Muscle of back (tissue), 3 donors: ENCODE measurements at regions not wholly inside any gene's neighbourhood (a gene's known extent, or its start where the extent isn't known, plus 50 kb on each side); places are given as distances from the start of the nearest gene placed in this dataset.

Source experiments
- DNase-seq, 3 donors: peaks; one replicate each; pipeline versions ENCODE4 v3.0.0 to v3.0.0-alpha.2; 2013

DNA sequence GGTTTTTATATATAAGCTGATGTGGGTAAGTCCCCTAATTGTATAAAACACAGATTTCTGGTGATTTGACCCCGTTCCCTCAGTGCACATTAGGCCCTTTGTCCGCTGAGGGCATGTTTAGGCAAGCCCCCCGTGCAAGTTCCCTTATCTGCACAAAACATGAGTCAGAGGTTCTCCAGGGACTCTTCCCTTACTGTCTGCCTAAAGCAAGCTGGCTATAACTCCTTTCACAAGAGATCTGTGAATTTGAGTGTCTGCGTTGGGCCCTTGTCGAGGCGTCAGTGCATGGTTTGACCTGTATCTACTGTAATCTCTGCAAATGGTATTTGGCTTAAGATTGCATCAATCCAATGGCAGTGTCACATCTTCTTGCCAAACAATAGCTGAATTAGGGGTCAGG, 712.8 kb downstream of the CDH8 start:
- DNase-seq, result no peak

DNA sequence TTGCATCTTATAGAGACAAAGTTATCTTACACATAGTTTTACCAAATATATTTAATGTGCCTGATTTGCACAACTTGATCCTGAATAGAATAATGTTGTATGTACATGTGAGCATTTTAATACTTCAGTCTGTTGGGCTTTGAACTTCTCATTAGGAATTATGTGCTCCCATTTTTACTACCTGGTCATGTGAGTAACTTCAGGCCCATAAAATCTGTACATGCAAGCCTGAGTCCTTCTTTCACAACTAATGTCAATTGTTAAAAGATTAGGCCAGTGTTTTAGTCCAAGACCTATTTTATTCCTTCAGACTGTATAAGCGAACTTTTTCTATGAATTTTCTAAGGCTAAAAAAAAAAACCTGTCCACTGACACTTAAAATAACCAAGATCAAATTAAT, 715.4 kb downstream of the CDH8 start:
- no peak for DNase-seq

DNA sequence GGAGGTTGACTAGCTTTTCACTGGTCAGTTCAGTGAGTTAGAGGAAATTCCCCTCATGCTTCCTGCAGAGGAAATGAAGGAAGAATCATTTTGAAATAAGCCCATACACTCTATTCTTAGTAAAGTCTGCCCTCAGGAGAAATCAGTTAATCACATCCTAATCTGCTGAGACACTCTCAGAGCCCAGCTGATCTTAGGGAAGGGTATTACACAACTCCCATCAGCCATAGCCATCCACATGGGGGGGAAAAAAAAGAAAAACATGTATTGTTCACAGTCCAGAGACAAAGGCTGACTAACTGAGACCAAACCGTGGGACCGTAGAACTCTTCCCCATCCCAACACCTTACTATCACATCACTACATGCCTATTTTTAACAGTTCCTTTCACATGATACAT, 722.3 kb downstream of the CDH8 start:
- no peak for DNase-seq

DNA sequence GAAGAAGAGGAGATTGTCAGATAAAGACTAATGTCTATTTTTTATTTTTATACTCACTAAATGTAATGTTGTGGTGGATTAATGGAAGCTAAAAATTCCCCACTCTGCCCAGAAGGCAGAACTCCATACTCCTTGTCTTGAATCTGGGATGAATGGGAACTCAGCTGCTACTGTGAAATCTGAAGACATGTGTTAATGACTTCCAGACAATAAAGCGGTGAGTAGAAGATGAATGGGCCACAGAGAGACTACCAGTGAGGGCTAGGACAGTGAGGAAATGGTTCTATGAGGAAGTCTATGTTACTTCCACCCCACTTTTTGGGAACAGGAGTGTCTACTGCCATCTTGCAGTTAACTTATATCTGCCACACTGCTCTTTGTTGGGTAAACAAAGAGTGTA, 726.9 kb downstream of the CDH8 start:
- no peak for DNase-seq

DNA sequence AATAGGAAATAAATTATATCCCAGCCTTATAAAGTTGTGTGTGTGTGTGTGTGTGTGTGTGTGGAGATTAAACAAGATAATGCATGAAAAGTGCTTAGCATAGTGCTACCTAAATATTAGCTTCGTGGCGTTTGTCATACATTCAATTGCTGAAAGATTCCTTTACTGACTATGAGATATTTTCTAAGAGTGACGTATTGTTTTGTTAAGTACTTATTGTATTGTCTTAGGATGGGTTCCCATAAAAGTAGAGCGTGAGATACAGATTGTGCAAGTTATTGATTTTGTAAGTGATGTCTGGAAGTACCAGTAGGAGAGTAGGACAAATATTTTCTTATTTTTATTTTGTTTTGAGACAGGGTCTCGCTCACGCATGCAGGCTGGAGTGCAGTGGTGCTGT, 730.0 kb downstream of the CDH8 start:
- DNase-seq, result no peak

DNA sequence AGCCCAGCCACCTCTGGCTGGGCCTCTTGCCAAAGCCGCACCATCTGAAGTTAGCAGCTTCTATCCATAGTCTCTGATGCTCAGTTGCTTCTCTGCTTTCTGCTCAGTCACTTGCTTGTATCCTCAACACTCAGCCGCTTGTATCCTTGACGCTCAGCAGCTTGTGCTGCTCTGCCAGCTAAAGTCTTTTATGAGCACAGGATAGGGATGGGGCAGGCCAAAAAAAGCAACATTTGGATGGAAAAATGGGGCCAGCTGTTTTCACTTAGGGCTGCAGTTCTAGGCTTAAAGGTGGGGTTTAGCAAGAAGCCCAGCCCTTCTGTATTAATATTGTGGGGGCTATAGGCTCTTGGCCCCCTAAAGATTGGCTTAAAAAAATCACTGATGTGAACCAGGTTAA, 739.4 kb downstream of the CDH8 start:
- peak in 2 of 3 donors; percentile 20 to 33 for DNase-seq

DNA sequence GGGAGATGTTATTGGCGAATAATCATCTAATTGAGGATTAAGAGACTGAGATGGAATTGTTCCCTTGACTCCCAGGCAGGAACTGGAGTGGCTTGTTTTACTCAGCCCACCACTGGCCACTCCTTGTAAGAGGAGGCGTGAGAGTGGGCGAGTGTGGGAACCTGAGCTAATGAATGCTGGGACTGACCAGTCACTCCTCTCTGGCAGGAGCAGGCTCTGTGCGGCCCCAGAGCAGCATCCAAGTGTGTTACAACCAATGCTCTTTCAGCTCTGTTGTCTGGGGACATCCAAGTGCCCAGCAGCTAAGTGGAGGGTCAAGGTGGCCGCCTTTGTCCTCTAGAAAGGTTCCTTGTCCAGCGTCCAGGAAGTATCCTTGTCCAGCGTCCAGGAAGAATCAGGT, 739.9 kb downstream of the CDH8 start:
- DNase-seq, result no peak

DNA sequence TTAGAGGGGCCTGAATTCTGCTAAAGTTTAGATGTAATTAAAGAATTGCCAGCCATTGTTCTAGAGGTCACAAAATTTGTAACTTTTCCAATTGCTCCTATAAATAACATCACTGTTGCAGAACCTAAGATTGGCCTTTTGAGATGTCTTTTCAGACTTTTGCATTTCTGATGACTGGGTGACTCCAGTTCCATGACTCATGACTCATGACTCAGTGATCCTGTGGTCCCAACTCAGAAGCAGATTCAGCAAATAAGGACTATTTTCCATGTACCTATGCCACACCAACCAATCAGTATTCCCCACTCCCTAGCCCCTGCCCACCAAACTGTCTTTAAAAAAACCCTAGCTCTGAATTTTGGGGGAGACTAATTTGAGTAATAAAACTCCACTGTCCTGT, 740.9 kb downstream of the CDH8 start:
- DNase-seq, result no peak

DNA sequence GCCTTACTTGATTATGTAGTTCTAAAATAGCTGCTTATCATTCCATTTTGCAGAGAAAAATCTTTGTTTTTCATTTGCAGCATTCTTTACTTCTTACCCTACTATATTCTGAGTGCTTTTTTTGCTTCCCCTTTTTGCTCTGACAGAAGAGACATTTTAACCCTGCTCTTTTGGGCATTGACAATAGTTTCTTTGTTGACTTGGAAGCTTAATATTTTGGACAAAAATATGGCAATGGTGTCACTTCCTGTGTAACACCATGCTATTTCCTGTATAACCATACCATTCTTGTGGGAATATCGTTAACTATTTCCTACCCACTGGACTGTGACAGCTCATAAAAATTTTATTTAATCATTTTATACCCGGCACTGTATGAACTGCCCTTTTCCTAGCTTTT, 747.1 kb downstream of the CDH8 start:
- DNase-seq, result no peak

DNA sequence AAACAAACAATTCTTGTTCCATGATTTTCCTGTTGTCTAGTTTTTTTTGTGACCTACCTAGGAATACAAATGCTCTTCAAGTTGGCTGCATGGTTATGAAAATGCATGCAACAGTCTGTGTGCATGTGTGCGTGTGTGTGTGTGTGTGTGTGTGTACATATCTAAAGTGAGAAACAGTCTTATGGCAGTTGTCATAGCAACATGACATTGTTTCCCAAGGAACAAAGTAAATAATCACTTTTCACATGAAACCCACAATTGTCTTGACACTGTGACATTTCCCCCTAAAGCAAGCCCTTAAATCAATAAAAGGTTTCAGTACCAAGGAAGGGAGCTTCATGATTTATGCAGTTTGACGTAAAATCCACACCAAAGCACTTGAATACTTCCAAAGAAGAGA, 758.4 kb downstream of the CDH8 start:
- no peak for DNase-seq

DNA sequence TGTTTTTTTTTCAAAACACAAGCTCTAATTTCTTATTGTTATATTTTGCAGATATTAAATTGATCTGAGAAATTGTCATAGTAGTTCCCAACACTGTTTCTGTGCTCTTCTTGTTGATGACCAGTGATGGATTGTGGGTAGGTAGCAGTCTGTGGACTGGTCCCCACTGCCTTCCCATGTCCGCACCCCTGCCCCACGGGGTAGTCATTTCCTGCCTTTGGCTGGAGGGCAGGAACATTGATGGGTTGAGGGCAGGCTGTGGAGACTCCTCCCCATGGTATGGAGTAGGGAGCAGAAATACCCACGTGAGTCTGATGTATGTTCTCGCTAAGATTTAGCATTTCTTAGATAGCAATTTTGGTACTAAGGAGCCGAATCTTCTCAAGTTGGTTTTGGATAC, 762.0 kb downstream of the CDH8 start:
- DNase-seq, result no peak

DNA sequence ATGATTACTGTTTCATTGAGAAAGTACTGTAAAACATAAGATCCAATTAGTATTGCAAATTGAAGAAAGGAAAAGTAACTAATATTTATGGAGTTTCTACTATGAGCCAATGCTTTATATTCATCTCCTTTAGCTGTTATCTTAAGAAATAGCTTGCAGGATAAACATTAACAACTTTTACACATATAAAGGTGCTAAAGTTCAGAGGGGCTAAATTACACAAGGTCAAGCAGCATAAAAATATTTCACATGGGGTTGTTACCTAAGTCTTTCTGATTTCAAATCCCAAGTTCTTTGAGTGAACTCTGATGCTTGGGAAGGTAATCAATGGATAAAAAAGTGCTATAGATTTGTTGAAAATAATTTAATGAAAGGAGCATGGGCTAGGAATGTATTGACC, 765.5 kb downstream of the CDH8 start:
- no peak for DNase-seq

DNA sequence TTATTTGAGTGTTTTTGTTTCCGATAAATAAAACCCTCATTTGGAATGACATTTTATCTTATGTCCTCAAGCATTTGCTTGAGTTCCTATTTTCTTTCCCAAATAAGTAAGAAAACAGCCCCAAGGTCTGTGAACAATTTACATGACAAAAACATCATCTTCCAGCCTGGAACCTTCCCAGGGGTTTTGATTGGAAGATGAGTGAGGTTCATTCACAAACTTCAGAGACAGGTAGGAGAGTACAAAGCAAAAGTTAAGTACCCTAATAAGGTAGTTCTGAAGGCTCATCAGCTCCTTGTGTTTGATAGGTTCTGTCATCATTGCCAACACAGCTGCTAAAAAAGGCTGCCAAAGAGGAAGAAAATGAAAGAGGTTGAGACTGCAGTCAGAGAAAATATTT, 772.8 kb downstream of the CDH8 start:
- peak in 1 of 3 donors; percentile 4 for DNase-seq

DNA sequence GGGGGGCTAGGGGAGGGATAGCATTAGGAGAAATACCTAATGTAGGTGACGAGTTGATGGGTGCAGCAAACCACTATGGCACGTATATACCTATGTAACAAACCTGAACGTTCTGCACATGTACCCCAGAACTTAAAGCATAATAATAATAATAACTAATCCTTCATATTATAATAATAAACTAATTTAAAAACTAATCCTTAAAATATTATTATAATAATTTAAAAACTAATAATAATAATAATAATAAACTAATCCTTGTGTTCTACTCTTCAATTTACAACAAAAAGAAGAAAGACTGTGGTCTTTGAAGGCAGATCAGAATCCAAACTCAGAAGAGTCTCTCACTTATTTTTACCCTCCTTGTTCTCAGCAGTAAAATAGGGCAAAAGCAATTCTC, 774.9 kb downstream of the CDH8 start:
- DNase-seq, result no peak

DNA sequence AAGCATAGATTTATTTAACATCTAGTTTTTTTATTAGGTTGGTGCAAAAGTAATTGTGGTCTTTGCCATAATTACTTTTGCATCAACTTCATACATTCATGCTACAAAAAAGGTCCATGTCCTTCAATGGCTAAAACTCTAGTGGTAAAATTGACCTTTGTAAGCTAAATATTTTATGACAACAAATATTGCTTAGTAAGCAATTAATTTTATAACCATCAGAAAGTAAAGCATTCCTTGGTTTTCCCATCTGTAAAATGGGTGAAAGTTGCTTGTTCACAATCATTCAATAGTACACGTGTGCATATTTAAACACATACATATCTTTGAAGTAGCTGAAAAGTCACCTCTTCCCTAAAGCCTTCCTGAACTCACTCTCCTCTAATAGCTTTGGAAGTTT, 789.6 kb downstream of the CDH8 start:
- DNase-seq, result no peak

DNA sequence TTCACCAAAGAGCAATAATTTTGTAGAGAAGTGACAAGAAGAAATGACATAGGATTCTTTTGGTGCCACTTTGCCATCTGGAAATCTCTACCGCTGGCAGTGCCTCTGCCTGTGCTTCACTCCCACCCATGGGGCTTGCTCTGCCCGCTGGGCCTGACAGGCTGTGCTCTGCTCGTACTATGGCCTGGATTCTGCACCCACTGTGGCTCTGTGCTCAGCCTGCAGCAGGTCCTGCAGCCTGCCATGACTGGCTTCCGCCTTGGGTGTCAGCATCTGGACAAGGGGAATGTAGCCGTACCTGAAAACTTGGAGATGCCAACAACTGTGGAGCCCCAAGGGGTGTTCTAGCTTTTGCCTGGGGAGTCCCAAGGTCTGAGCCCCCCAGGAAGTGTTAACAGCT, 792.3 kb downstream of the CDH8 start:
- DNase-seq, result no peak

DNA sequence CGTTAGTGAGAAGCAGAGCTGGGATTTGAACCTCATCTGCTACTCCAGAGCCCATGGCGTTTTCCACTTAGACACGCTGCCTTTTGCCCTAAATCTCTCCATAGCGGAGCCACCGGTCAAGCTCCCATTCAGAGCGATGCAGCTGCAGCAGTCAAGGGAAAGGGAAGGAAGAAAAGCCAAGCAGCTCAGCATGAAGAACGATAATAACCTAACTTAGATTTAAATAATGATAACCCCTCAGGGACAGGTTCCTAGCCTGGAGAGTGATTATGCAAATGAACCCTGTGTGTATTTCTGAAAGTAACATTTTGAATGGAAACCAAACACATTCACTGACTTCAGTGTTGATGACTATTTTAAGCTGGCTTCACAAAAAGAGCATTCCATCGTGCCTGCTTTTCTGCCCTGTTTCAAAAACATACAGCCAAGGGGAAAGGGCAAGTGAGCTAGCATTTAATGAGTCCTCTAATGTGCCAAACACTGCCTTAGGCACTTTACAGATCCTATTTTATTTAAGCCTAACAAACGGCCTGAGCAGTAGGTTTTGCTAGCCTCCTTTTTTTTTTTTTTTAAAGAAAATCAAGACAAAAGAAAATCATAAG, 798.3 kb downstream of the CDH8 start:
- no peak for DNase-seq

DNA sequence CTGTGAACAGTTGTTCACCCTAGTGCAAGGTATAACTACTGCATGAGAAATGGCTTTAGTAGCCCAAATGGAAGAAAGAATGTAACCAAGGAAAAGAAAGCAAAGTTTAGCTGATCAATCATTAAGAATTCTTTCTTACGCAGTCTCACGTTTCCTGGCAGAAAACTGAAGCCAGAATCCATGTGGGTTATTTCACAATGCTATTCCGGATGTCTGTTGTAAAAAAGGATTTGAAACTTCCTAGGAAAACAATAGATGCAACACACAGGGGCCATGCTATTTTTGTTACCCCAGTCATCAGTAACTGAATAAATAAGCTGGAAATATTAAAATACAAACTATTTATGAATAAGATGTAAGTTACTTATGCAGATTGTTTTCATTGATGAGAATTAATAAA, 802.5 kb downstream of the CDH8 start:
- DNase-seq, result peak; percentile 9 to 49 (median 24)

DNA sequence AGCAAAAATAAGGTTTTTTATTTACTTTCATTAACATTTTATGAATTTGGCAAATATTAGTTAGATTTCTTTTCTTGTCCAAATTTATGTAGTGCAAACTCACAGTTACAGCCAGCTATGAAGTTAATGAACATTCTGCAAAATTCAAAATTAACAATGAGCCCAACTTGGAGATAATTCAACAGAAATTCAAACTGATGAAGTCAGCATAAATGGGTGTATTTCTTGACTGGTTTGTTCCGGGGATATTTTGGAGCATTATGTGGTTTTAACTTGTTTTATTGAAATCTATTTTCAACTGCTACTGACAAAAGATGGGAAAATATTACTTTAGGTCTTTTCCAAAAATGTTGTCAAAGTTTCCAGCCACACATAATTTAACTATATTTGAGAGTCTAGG, 807.9 kb downstream of the CDH8 start:
- DNase-seq, result no peak

DNA sequence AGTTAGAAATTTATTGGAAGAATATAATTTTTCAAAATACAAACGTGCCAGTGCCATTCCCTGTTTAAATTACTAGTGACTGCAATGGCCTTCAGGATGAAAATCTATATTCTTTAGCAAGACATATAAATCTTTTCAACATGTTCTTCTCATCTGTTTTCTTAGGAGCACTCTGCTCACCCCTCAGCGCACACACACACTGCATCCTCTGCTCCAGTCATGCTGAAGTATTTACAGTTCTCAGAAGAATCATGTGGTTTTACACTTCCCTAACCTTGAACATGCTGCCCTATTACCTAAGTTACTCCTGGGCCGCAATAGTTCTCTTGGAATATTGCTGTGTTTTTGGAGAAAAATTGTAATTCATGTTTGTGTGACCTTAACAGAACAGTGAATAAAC, 820.6 kb downstream of the CDH8 start:
- DNase-seq, result no peak

DNA sequence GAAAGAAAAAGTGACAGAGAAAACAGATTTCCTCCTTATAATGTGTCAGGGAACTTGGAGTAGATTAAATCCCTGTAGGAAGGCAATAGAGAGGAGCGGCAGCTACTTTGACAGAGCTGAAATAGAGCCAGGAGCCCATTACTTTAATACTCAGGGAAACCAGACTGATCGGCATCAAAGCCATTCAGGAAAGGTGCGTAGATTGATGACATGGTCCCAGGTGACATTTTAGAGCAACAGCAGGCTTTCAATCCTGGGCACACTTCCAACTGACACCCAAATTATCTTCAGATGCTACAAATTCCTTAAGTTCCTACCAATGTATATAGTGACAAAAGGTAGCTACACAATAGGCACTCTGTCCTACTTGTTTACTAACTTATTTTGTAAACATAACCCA, 821.5 kb downstream of the CDH8 start:
- no peak for DNase-seq

DNA sequence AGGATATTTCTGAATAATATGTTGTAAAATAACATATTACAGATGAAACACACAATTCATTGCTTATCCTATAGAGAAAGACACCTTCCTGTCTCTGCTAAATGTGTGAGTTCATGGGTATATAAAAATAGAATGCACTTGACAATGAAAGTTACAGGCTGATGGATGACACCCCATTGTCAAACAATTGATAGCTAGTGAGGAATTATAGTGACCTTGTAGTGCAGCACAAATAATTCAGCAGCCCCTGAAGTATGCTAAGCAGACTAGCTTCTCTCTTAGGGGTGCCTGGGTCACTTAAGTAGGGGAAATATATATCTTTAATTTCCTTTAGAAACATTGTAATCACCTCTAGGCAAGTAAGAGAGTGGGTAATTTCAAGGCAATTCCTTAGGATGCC, 826.2 kb downstream of the CDH8 start:
- DNase-seq, result no peak

DNA sequence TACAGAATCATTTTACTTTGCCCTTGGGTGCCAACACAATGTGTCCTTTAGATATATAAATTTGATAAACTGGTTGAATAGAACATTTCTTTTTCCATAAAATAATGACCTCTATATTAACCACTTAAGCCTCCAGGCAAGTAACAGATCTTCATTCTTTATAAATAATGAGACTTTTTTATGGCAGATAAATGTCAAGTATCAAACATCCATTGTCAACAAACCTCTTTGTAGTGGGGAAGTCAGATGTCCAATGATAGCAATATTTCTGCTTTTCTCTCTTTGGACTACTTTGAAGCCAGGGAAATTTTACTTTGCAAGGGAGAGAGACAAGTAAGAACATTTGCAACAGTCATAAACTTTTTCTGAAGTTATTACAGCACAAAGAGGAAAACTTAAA, 841.2 kb downstream of the CDH8 start:
- DNase-seq, result no peak

DNA sequence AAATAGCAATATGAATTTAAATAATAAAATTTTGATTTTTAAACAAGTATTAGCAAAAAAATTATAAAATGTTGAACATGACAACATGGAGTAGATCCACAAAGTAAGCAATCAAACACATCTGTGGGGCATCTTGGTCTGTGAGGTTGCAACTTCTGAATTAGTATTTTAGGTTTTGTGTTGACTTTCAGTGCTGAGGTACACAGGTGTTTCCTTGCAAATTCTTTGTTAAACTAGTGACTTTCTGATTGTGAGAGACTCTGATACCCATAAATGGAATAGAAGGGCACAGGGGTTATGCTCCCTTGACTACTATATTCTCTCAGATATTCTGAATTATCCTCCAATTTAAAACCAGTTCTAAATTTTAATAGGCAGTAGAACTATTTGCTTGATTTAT, 841.7 kb downstream of the CDH8 start:
- DNase-seq, result no peak

DNA sequence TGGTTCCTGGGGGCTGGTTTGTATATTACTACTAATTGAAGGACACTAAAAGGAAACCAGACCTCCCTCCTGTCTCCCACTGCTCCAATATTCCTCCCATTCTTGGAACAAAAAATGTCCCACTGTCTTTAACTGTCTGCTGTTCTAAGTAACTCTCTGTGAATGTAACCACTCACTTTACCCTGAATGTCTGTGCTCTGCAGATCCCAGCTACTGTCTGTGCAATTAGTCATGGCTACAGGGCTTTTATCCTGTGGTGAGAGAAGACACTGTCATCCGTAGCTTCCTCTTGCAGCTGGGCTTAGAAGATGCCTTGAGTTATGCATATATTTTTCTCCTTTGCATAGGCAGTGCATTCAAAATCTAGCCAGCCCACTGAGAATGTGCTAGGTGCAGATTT, 853.8 kb downstream of the CDH8 start:
- no peak for DNase-seq
